ENCODE measurements at regions not wholly inside any gene's neighbourhood (a gene's known extent, or its start where the extent isn't known, plus 50 kb on each side); places are given as distances from the start of the nearest gene placed in this dataset.

DNA sequence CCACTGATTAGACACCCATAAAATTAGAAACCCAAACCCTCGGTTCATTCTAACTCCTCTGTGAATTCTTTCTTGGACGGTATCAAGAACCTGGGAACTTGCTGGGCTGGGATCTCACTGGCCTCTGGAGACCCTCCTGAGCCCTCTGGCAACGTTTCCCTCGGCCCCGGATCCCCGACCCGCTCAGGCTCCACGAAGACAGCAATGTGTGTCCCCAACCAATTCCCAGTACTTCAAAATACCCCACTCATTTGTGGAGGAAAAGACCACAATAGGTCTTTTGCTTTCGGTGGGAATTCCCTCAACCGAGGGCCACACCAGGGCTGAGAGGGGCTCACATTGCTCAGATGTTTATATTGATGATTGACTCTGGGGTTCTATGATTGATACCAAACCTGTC lies 117.9 kb upstream of the PRR20G start:
- FAIRE-seq (no peak), DNase-seq (ENCODE audit: insufficient read length, low spot score) (no peak)

DNA sequence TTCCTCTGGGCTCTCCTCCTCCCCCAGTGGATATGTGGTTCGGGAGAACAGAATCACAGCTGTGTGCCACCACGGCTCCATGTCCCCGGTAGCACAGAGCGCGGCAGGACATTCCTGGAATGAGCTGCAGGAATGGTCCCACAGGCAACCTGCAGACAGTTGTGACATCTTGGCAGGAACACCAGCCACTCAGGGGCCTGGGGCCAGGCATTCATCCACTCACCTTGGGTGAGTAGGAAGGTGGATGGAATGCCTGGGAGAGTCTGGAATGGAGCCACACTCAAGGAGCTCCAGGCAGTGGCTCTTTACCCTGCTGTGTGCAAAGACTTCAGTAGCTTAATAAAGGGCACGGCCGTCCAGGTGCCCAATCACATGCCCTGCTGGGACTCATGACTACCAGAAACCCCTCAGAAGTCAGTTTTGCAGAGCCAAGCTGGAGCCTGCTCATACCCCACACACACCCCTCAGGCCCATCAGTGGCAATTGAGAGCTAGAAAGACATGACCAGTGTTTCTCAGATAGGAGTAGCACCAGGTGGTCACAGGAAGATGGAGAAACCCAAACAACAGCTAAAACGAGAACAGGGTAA lies 117.3 kb upstream of the PRR20G start:
- FAIRE-seq, result no peak
- no peak for DNase-seq (ENCODE audit: insufficient read length, low spot score)

DNA sequence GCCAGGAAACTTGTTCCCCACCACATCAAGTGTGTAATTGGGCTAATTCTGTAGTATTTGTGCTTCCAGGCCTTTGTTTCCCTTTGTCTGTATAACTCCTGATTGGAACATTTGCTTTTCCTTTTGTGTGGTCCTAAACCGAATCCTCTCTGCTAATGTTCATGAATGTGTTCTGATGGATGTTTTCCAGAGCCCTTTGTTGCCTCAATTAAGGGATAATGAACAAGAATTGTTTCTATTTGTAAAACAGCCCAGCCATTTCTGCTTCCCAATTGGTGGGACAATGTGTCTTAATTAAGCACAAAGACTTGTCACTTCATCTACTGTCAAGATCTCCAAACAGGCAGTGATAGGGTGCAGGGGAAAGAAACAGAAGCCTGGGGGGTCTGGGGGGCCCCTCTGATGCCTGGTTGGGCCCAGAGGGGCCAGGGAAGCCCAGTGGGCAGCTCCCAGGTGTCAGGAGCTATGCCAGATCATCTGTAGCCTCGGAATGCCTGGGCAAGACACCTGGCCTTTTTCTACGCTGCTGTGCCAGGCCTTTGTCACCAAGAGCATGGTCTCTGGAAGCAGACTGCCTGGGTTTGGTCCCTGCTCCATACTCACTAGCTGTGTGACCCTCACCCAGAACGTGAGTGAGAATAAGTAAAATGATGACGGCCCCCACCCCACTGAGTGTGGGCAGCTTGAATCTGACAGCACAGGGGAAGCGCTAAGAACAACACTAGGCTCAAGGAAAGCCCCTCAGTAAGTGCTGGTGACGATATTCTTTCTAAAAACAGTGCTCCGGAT lies 116.6 kb upstream of the PRR20G start:
- FAIRE-seq (no peak), DNase-seq (ENCODE audit: insufficient read length, low spot score) (no peak)

DNA sequence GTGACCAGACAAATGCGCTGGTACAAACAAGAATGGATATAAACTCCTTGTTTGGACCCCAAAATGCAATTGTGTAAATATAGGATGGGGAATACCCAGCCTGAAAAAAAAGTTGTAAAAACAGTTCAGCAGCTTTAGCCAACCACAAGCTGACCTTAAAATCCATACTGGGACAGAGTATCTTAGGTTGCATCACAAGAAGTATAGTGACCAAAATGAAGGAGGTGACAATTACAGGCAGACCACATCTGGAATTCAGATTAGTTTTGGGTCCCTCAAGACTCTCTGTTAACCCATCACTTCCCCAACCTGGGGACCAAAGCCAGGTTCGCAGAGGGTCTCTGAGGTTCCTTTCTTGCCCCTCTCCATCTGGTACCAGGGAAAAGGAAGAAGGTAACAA lies 115.9 kb upstream of the PRR20G start:
- no peak for FAIRE-seq
- no peak for DNase-seq (ENCODE audit: insufficient read length, low spot score)

DNA sequence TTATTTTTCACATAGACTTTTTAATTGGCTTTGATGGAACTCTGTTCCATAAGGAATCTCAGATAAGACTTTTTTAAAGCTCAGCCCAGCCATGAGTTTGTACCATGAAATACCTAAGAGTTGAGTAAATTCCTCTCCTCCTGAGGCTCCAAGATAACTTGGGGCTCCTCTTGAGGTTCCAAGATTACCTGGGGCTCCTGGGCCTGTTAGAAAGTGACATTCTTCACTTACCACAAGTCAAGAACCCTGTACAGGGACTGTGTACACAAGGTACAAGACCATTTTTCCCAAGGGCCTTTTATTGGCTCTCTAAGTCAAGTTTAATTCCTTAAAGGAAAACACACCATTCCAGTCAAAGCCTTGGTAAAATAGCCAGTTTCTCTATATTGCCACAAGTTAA lies 111.3 kb upstream of the PRR20G start:
- DNase-seq (ENCODE audit: insufficient read length, low spot score) (no peak), FAIRE-seq (no peak)

DNA sequence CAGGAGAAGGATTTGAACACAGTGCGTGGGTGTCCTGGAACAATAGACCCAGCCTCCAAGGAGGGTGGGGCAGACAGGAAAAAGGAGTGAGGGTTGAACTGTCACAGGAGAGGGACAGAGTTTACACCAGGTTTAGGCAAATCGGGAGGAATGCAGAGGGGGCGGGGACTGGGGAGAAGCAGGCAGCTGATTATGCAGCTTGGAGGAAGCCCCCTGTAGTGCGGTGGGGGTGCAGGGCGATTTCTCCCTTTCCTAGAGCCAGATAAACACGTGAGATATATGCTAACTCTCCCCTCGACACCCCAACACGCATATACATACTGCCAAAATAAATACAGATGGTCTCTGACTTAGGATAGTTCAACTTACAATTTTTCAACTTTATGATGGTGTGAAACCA lies 108.6 kb upstream of the PRR20G start:
- FAIRE-seq, result no peak
- DNase-seq (ENCODE audit: insufficient read length, low spot score), result no peak

DNA sequence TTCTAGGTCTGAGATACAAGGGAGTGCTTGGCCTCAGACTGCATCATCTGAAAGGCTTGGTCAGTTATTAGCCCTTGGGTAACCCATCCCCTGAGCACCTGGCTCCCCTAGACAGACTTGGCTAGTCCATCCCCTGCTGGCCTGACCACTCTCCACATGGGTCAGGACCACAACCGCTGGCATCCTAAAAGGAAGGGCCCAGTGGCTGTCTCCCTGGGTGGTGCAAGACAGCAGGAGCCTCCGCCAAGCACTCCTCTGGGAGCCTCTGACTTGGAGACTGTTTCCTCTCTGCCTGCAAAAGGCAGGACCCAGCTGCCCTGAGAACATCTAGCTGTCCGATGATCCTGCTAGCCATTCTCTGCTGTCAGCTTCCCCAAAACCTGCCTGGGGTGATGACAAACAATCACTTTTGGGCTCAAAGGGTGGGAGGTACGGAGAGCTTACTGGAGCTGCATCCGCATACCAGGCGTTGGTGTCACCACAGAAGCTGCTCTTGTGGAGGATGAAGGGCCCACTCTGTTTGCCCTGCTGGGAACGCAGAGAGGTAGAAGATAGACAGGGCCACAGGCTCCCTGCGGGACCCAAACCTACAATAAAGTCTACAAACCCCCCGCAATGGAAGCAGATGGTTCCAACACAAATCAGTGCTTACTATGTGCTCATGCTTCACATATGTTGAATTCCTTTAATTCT lies 108.0 kb upstream of the PRR20G start:
- FAIRE-seq (no peak), DNase-seq (ENCODE audit: insufficient read length, low spot score) (no peak)

DNA sequence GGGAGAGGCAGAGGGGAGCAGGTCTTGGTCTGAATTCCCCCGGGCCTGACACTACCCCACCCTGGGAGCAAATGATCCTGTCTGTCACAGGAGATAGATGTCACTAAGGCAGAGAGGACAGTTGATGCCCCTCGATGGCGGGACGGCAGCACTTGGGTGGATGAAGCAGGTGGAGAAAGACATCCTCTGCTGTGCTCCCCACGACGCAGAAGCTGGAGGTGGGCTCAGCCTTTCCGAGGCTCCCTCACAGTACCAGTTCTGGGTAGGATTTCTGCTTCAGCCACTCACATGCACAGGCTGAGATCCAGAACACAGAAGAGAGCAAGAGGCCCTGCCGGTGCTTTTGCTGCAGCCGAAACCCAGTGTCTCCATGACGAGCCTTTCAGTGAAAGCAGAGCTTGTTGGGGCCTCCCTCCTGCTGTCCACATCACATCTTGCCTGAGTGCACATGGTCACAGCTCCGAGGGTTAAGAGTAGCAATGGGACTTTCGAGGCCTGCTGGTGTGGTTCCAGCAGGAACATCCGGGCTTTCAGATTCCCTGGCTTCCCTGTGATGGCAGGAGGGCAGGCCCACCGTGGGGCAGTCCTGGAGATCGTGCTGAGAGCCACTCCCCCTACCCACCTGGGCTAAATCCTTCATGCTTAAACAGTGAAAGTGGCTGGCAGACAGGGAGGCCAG lies 107.3 kb upstream of the PRR20G start:
- FAIRE-seq (no peak), DNase-seq (ENCODE audit: insufficient read length, low spot score) (no peak)

DNA sequence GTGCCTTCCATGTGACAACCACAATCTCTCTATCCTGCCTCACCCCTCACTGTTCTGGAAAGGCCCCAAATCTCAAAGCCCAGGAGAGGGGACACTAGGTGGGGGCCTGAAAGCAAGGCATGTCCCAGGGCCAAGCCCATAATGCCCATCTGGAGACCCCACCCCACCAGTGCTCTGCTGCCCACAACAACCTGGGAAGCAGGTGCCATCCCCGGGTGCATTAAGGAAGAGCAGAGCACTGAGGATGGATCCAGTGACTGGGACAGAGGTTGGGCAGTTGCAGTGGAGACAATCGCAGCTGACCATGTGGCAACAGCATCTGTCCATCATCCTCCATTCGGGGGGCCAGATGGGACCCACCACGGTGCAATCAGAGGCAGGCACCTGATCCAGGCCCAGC lies 106.2 kb upstream of the PRR20G start:
- FAIRE-seq (no peak), DNase-seq (ENCODE audit: insufficient read length, low spot score) (no peak)

DNA sequence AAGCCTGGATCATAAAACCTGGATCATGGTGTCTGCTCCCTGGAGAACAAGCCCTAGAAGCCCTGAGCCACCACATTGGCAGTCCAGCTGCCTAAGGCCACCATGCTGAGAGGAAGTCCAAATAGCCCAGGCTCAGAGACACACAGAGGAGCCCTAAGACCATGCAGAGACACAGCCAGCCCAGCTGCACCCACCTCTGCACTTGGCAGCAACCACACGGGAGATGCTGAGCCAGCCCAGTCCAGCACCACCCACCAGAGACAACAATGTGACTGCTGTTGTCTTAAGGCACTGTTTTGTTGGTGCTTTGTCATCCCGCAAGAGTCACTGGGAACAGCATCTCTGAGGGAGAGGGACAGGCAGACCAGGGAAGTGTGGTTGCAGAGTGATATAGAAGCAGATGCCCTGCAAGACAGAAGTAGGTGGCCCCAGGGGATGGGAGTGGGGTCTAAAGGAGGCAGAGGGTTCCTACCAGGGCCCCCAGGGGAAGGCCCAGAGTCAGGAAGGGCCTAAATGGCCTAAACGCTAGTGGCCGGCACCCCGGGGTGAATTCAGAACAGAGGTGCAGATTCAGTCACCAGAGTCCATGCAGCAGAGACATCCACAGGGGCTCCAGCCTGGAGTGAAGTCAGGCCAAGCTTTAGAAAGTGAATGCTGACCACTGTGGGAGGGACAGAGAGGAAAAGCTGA lies 105.4 kb upstream of the PRR20G start:
- FAIRE-seq (no peak), DNase-seq (ENCODE audit: insufficient read length, low spot score) (no peak)

DNA sequence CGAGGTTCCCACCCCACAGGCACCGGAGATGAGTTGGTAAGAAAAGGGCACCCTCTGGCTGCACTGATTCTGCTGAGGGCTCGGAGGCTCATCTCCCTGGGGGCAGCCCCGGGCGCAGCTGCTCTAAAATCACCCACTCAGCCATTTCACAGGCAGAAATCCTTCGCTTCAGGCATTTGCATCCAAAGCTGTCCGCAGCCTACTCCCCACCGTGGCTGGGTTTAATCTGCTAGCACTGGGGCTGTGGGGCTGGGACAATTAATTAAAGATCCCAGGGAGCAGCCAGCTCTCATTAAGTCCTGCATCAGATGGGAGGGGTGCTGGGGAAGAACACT lies 104.3 kb upstream of the PRR20G start:
- no peak for DNase-seq (ENCODE audit: insufficient read length, low spot score)
- FAIRE-seq, result no peak

DNA sequence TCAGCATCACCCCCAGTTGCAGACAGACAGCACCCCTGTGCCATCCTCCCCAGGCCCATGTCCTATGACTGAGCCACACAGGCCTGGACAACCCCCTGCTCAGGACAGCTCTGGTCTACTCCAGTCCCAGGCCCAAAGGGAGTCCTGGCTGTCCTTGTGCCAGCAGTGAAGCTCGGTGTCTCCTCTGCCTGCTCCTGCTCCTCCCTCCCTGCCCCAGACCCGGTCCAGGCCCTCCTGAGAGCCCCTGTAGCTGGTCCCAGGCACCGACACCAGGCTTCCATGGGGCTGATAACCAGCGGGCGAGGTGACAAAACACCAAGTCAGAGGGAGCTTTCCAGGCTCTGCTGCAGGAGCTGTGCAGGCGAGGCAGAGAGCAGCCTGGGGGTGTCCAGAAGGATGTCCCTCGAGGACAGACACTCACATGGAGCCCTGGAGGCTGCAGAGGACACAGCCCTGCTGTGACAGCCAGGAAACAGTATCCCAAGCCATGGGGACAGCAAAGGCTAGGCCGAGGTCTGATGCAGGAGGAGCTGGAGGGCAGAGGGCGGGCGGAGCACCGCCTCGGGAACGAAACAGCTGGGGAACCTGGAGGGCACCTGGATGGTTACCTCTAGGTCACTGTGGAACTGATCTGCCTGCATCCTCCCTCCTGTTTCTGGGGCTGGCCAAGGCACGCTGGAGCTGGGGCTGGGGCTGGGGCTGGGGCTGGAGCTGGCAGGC lies 103.8 kb upstream of the PRR20G start:
- FAIRE-seq (no peak), DNase-seq (ENCODE audit: insufficient read length, low spot score) (no peak)

DNA sequence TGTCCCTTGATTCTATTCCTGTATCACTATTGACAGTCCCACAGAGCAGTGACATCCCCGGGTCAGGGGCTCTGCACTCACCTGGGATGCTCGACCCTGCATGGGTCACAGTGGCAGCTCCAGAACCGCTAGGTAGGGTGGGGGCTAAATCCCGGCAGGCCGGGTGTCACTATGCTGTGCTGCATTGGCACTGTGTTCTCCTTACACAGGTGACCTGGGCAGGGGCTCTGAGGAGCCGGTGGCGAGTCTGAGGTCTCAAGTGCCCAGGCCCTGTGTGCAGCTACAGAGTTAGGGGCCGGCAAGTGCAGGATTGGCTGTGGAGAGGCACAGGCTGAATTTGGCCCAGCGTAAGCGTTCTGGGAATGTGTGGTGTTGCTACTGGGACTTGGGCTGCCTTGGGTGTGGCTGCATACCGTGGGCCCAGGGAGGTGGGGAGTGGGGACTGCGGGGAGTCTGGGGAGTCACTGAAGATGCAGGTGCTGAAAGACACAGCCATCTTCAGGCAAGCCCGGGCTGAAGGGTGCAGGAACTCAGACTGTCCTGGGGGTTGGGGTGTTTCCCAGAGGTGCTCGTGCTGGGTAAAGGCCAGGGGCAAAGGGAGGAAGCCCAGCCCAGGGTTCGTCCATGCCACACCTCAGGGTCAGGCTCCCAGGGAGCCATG lies 102.6 kb upstream of the PRR20G start:
- FAIRE-seq (no peak), DNase-seq (ENCODE audit: insufficient read length, low spot score) (no peak)

DNA sequence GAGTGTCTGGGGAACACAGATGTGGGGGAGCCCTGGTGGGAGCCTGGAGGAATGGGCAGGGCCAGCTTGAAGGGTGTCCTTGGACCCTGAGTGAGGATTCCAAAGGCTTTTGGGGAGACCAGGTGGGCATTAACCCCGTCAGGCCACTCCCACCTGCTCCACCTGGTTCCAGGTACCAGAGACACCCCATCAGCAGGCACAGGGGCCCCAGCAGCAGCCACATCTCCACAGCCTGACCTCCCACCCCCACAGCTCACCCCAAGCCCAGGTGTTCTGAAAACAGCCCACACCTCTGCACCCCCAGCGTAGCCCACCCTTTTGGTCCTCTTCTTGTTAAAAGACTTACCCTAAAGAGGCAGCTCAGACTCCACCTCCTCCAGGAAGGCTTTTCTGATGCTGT lies 102.1 kb upstream of the PRR20G start:
- FAIRE-seq, result no peak
- no peak for DNase-seq (ENCODE audit: insufficient read length, low spot score)

DNA sequence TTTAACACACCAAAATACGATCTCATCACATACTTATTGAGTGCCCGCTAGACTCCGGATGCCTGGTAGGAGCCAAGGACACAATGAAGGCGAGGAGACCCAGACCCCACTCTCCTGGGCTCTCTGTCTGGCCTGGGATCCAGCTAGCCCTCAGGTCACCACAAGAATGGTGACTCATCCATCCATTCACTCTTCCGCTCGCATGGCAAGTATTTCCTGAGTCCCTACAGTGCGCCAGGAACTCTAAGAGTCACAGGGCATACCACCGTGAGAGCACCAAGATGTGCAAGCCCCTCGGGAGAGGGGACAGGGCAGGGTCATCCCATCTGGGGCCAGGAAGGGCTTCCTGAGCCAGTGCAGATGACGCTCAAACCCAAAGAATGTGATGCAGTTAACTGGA lies 101.6 kb upstream of the PRR20G start:
- no peak for FAIRE-seq
- DNase-seq (ENCODE audit: insufficient read length, low spot score), result no peak

DNA sequence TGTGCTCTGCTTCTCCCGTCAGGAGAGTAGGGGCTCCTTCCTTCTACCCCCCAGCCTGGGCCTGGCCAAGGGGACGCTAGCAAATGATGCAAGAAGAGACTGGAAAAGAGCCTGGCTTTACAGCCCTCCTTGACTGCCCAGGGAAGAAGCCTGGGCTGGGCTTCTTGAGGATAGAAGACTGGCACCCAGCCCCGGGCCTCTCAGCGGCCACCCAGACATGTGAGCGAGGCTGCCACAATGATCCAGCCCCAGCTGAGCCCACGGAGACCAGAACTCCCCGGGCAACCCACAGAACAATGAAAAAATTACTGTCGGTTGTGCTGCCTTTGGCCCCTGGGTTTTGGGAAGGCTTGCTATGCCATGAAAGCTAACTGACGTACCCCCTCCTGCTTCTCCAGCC lies 100.6 kb upstream of the PRR20G start:
- FAIRE-seq, result no peak
- DNase-seq (ENCODE audit: insufficient read length, low spot score), result no peak

DNA sequence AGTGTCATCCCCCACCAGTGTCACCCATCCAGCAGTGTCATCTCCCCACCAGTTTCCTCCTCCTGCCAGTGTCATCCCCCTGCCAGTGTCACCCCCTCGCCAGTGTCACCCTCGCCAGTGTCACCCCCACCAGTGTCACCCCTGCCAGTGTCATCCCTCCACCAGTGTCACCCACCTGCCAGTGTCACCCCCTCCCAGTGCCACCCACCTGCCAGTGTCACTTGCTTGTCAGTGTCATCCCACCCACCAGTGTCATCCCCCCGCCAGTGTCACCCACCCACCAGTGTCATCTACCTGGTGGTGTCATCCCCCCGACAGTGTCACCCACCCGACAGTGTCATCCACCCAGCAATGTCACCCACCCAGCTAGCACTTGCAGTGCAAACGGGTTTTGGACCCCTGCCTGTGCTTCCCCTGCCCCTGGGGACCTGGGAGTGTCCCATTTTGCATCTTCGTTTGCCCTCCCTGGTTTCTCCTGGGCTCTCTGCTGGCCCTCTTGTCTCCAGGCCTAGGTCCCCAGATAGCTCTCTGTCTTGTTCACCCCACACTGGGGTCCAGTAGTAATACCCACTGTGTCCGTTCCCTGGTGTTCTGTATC lies 99.8 kb upstream of the PRR20G start:
- DNase-seq (ENCODE audit: insufficient read length, low spot score) (no peak), FAIRE-seq (no peak)

DNA sequence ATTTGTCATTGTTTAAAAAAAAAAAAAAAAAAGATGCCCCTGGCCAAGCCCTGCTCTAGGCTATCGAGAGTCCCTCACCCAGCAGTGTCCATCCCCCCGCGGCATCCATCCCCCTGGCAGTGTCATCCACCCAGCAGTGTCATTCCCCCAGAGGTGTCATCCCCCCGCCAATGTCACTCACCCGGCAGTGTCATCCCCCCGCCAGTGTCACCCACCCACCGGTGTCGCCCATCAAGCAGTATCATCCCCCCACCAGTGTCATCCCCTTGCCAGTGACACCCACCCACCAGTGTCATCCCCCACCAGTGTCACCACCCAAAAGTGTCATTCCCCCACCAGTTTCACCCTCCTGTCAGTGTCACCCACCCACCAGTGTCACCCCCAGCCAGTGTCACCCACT lies 99.3 kb upstream of the PRR20G start:
- FAIRE-seq (no peak), DNase-seq (ENCODE audit: insufficient read length, low spot score) (no peak)

DNA sequence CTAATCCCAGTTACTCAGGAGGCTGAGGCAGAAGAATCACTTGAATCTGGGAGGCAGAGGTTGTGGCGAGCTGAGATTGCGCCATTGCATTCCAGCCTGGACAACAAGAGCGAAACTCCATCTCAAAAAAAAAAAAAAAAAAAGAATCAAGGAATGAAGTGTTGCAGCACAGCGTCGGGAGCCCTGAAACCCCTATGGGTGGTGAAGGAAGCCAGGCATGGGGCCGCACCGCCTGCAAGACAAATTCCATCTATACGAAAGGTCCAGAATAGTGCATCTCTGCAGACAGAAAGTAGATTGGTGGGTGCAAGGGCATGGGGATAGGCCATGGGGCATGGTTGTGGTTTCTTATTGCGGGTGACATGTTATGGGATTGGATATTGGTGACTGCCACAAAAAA lies 98.6 kb upstream of the PRR20G start:
- DNase-seq (ENCODE audit: insufficient read length, low spot score) (no peak), FAIRE-seq (no peak)

DNA sequence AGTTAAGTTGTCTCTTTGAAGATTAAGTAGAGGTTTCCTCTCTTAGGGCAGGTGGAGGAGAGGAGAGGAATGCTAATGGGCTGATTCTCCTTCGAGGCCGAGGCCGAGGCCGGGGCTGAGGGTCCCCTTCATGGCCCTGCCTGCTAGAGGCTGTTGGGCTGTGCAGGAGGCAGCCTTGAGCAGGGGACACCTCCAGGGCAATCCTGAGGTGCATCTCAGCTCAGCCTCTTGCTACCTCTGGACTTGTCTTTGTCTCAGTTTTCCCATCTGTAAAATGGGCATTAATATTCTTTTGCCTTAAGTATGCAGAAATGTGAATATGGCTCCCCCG lies 97.7 kb upstream of the PRR20G start:
- no peak for DNase-seq (ENCODE audit: insufficient read length, low spot score)
- no peak for FAIRE-seq

Data from GM19239 (cell line).